Central memory CD4-positive, alpha-beta T cell (primary cell): ENCODE measurements at regions not wholly inside any gene's neighbourhood (a gene's known extent, or its start where the extent isn't known, plus 50 kb on each side); places are given as distances from the start of the nearest gene placed in this dataset.

Experiments used
- DNase-seq: peaks from one replicate; pipeline ENCODE4 v3.0.0; 2022

- DNase-seq: no peak
Observed at GRCh38 chr1:212192261-212192998, 92.8 kb upstream of the PPP2R5A start.

- DNase-seq: no peak
Observed at GRCh38 chr1:212196355-212196754, 88.9 kb upstream of the PPP2R5A start.

- no peak for DNase-seq
Observed at GRCh38 chr1:212201461-212201860, 83.7 kb upstream of the PPP2R5A start.

GRCh38 chr1:212203630-212204029, 81.6 kb upstream of the PPP2R5A start:
- DNase-seq: no peak

- DNase-seq: no peak
Observed at GRCh38 chr1:212205006-212205405, 80.2 kb upstream of the PPP2R5A start.

GRCh38 chr1:212205843-212206242, 79.4 kb upstream of the PPP2R5A start:
- DNase-seq: no peak

- no peak for DNase-seq
Observed at GRCh38 chr1:212207118-212207517, 78.1 kb upstream of the PPP2R5A start.

GRCh38 chr1:212207822-212208520, 77.2 kb upstream of the PPP2R5A start:
- DNase-seq: no peak

GRCh38 chr1:212208978-212209644, 76.1 kb upstream of the PPP2R5A start:
- no peak for DNase-seq

- no peak for DNase-seq
Observed at GRCh38 chr1:212211371-212211770, 73.8 kb upstream of the PPP2R5A start.

- no peak for DNase-seq
Observed at GRCh38 chr1:212212343-212212742, 72.9 kb upstream of the PPP2R5A start.

- no peak for DNase-seq
Observed at GRCh38 chr1:212212906-212213305, 72.3 kb upstream of the PPP2R5A start.

- no peak for DNase-seq
Observed at GRCh38 chr1:212213784-212214183, 71.4 kb upstream of the PPP2R5A start.

- DNase-seq: no peak
Observed at GRCh38 chr1:212214325-212214724, 70.9 kb upstream of the PPP2R5A start.

- no peak for DNase-seq
Observed at GRCh38 chr1:212215910-212216309, 69.3 kb upstream of the PPP2R5A start.

- DNase-seq: no peak
Observed at GRCh38 chr1:212217633-212218032, 67.6 kb upstream of the PPP2R5A start.

- DNase-seq: no peak
Observed at GRCh38 chr1:212218065-212218464, 67.1 kb upstream of the PPP2R5A start.

- DNase-seq: no peak
Observed at GRCh38 chr1:212218911-212219310, 66.3 kb upstream of the PPP2R5A start.

GRCh38 chr1:212219679-212220463, 65.3 kb upstream of the PPP2R5A start:
- DNase-seq: no peak

GRCh38 chr1:212221801-212222200, 63.4 kb upstream of the PPP2R5A start:
- no peak for DNase-seq

GRCh38 chr1:212224102-212224501, 61.1 kb upstream of the PPP2R5A start:
- no peak for DNase-seq

GRCh38 chr1:212225416-212225815, 59.8 kb upstream of the PPP2R5A start:
- peak; percentile 69 for DNase-seq

- DNase-seq: no peak
Observed at GRCh38 chr1:212225871-212226302, 59.3 kb upstream of the PPP2R5A start.
